ENCODE measurements at regions not wholly inside any gene's neighbourhood (a gene's known extent, or its start where the extent isn't known, plus 50 kb on each side); places are given as distances from the start of the nearest gene placed in this dataset.

- H4K20me1 ChIP-seq (ENCODE audit: control insufficient read depth, insufficient read depth, low read length, poor library complexity, severe bottlenecking), result no peaks in the 10 kb centered on the region
These were observed 138.2 kb downstream of the RAD51AP2 start for GRCh38 chr2:17380003-17380402.

GRCh38 chr2:17375262-17375661, 143.0 kb downstream of the RAD51AP2 start:
- Histone ChIP-seq H3K4me3 (ENCODE audit: control extremely low read depth in 1 of 5, extremely low read depth in 1 of 5, insufficient read depth in 1 of 5, low read depth in 2 of 5, low read length in 4 of 5) (no peak overlapping the region), H3K4me2 (replicated peaks; ENCODE audit: low read depth, low read length, poor library complexity, severe bottlenecking) (no peak overlapping the region), H4K20me1 (ENCODE audit: control insufficient read depth, insufficient read depth, low read length, poor library complexity, severe bottlenecking) (no peaks in the 10 kb centered on the region), H3K9ac (ENCODE audit: low read length) (no peak overlapping the region), H3K79me2 (ENCODE audit: control insufficient read depth, insufficient read depth, low read length) (no peaks in the 10 kb centered on the region), H3K36me3 (replicated peaks in 1 of 2; ENCODE audit: control extremely low read depth in 1 of 2, control insufficient read depth in 1 of 2, extremely low read depth in 1 of 2, insufficient read depth in 2 of 2, low read length in 1 of 2) (no peaks in the 10 kb centered on the region), H3K4me1 (ENCODE audit: control insufficient read depth in 2 of 2, insufficient read depth in 2 of 2, low read length in 2 of 2) (no peaks in the 10 kb centered on the region), H3K27me3 (replicated peaks in 1 of 4; ENCODE audit: control extremely low read depth in 1 of 4, control insufficient read depth in 3 of 4, insufficient read depth in 4 of 4, low read length in 3 of 4) (no peaks in the 10 kb centered on the region), H3K9me3 (ENCODE audit: control extremely low read depth in 1 of 3, control insufficient read depth in 2 of 3, insufficient read depth in 1 of 3, low read length in 2 of 3) (no peaks in the 10 kb centered on the region), H3K27ac (ENCODE audit: low read length in 2 of 2) (no peak overlapping the region), H2AFZ (ENCODE audit: insufficient read depth, low read depth, low read length, poor library complexity, severe bottlenecking) (no peak overlapping the region)
- ChIA-PET POLR2A (no interaction called here), CTCF (no interaction called here)
- 72% methylated on average over 4 of the region's 4 CpGs for WGBS (ENCODE audit: insufficient coverage)
- no peak overlapping the region for H3K4me3 Mint-ChIP-seq
- TF ChIP-seq EZH2 (IDR thresholded peaks at IDR 0.05; ENCODE audit: borderline replicate concordance, insufficient read depth, low read depth, low read length, poor library complexity, severe bottlenecking) (no peak), CTCF (IDR thresholded peaks at IDR 0.05) (no peak)
- no peaks in the 10 kb centered on the region for H3K9me3 Mint-ChIP-seq (ENCODE audit: insufficient read depth)
- H3K4me1 Mint-ChIP-seq, result no peaks in the 10 kb centered on the region
- intact Hi-C loops (cut with micrococcal nuclease), result no loop called here
- no peak overlapping the region for H3K27ac Mint-ChIP-seq
- H3K27me3 Mint-ChIP-seq, result peaks cover 14% of the 10 kb centered on the region
- ATAC-seq (ENCODE audit: low read depth) (no peak), DNase-seq (no peak)

More at GRCh38 chr2:17380003-17380402, 138.2 kb downstream of the RAD51AP2 start:
- WGBS (ENCODE audit: insufficient coverage), result 83% methylated on average over 1 of the region's 1 CpG
- Histone ChIP-seq H3K4me1 (ENCODE audit: control insufficient read depth in 2 of 2, insufficient read depth in 2 of 2, low read length in 2 of 2) (no peaks in the 10 kb centered on the region), H2AFZ (ENCODE audit: insufficient read depth, low read depth, low read length, poor library complexity, severe bottlenecking) (no peak overlapping the region), H3K9ac (ENCODE audit: low read length) (no peak overlapping the region), H3K4me2 (replicated peaks; ENCODE audit: low read depth, low read length, poor library complexity, severe bottlenecking) (no peak overlapping the region), H3K27me3 (replicated peaks in 1 of 4; ENCODE audit: control extremely low read depth in 1 of 4, control insufficient read depth in 3 of 4, insufficient read depth in 4 of 4, low read length in 3 of 4) (no peaks in the 10 kb centered on the region), H3K9me3 (ENCODE audit: control extremely low read depth in 1 of 3, control insufficient read depth in 2 of 3, insufficient read depth in 1 of 3, low read length in 2 of 3) (no peaks in the 10 kb centered on the region), H3K27ac (ENCODE audit: low read length in 2 of 2) (no peak overlapping the region), H3K36me3 (replicated peaks in 1 of 2; ENCODE audit: control extremely low read depth in 1 of 2, control insufficient read depth in 1 of 2, extremely low read depth in 1 of 2, insufficient read depth in 2 of 2, low read length in 1 of 2) (no peaks in the 10 kb centered on the region), H3K79me2 (ENCODE audit: control insufficient read depth, insufficient read depth, low read length) (no peaks in the 10 kb centered on the region), H3K4me3 (ENCODE audit: control extremely low read depth in 1 of 5, extremely low read depth in 1 of 5, insufficient read depth in 1 of 5, low read depth in 2 of 5, low read length in 4 of 5) (no peak overlapping the region)
- no peaks in the 10 kb centered on the region for H3K9me3 Mint-ChIP-seq (ENCODE audit: insufficient read depth)
- H3K4me3 Mint-ChIP-seq, result no peak overlapping the region
- peaks cover 11% of the 10 kb centered on the region for H3K27me3 Mint-ChIP-seq
- CTCF ChIA-PET, result no interaction called here
- H3K27ac Mint-ChIP-seq, result no peak overlapping the region
- intact Hi-C loops (cut with micrococcal nuclease), result no loop called here
- H3K4me1 Mint-ChIP-seq, result no peaks in the 10 kb centered on the region
- ATAC-seq (ENCODE audit: low read depth) (no peak), DNase-seq (no peak)
- TF ChIP-seq EZH2 (IDR thresholded peaks at IDR 0.05; ENCODE audit: borderline replicate concordance, insufficient read depth, low read depth, low read length, poor library complexity, severe bottlenecking) (no peak), CTCF (IDR thresholded peaks at IDR 0.05) (no peak)
- POLR2A ChIA-PET, result no interaction called here
